Progenitor cell of endocrine pancreas (in vitro differentiated cells): ENCODE measurements at regions not wholly inside any gene's neighbourhood (a gene's known extent, or its start where the extent isn't known, plus 50 kb on each side); places are given as distances from the start of the nearest gene placed in this dataset.
"Not testable (repeated sequence)": the region's sequence is repeated elsewhere in the genome, so short reads cannot be mapped to it uniquely, and the experiment has no call there.

ENCODE experiments used
- DNase-seq: peaks from one replicate; pipeline ENCODE4 v3.0.0; 2021; ENCODE audit warnings: low spot score; ENCODE audit not compliant: unreplicated experiment
- H3K27ac Mint-ChIP-seq: 2 replicates; pipeline ENCODE4 v1.8.0; 2021; ENCODE audit warnings: mild to moderate bottlenecking, moderate library complexity, mixed read lengths
- H3K27me3 Mint-ChIP-seq: 2 replicates; pipeline ENCODE4 v1.8.0; 2021; ENCODE audit warnings: mixed read lengths
- H3K36me3 Mint-ChIP-seq: 2 replicates; pipeline ENCODE4 v1.8.0; 2022; ENCODE audit warnings: mixed read lengths; ENCODE audit not compliant: insufficient read depth
- H3K4me1 Mint-ChIP-seq: 2 replicates; pipeline ENCODE4 v1.8.0; 2021; ENCODE audit warnings: low read depth, mixed read lengths
- H3K4me3 Mint-ChIP-seq: 2 replicates; pipeline ENCODE4 v1.8.0; 2021; ENCODE audit warnings: low read depth, mild to moderate bottlenecking, moderate library complexity, mixed read lengths
- H3K9me3 Mint-ChIP-seq: 2 replicates; pipeline ENCODE4 v1.8.0; 2021; ENCODE audit warnings: low read depth, mixed read lengths
- CTCF ChIP-seq: fragments of 200-600 bp; sonication (generic); IDR thresholded peaks from one replicate; pipeline ENCODE4 v1.5.0; 2021; ENCODE audit warnings: antibody characterized with exemption, mild to moderate bottlenecking; ENCODE audit not compliant: unreplicated experiment

DNA sequence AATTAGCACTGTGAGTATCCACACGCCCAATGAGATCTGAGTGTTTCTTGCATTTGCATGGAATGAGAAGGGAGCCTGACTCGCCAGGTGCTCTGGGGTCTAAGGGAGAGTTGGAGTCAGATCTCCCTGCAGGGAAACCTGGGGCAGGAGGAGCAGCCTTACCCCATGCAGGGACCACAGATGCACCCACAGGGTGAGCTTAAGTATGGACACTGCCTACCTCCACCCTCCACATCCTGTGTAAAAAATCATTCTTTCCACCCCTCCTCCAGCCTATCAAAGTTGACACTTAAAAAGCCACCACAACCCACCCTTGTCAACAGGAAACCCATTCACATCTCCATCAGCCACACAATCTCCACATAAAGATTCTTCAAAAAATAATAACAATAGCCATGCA is 67.0 kb upstream of the IGLL5 start:
- H3K27ac Mint-ChIP-seq: no peak overlapping the region
- no peak overlapping the region for H3K4me3 Mint-ChIP-seq
- H3K4me1 Mint-ChIP-seq: no peaks in the 10 kb centered on the region
- H3K36me3 Mint-ChIP-seq: no peaks in the 10 kb centered on the region
- DNase-seq: no peak
- no peaks in the 10 kb centered on the region for H3K9me3 Mint-ChIP-seq
- peaks cover 35% of the 10 kb centered on the region for H3K27me3 Mint-ChIP-seq
- TF ChIP-seq CTCF: no peak

GRCh38 chr22:22821340-22821739 is 66.3 kb upstream of the IGLL5 start:
- Mint-ChIP-seq H3K4me1 (no peaks in the 10 kb centered on the region), H3K27me3 (peaks cover 30% of the 10 kb centered on the region), H3K4me3 (no peak overlapping the region), H3K9me3 (no peaks in the 10 kb centered on the region), H3K36me3 (no peaks in the 10 kb centered on the region), H3K27ac (no peak overlapping the region)
- TF ChIP-seq CTCF: no peak
- no peak for DNase-seq

DNA sequence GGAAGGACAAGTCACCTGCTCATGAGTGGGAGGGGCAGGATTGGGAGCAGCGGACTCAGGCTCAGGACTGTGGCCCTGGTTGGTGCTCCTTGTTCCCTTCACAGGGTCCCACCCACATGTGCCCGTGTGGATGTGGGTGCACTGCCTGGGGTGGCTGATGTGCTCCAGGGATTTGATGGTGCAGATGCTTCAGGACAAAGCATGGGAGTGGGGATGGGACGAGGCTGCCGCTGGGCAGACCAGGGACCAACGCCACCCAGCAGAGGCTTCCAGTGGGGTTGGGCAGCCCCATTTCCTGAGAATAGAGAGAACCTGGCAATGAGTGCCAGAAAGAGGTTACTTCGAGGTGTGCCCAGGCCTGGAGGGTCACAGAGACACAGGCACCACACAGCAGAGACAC is 65.5 kb upstream of the IGLL5 start:
- Mint-ChIP-seq H3K9me3 (no peaks in the 10 kb centered on the region), H3K27ac (no peak overlapping the region), H3K4me1 (peaks cover 5% of the 10 kb centered on the region), H3K27me3 (peaks cover 30% of the 10 kb centered on the region), H3K36me3 (no peaks in the 10 kb centered on the region), H3K4me3 (no peak overlapping the region)
- TF ChIP-seq CTCF: no peak
- DNase-seq: no peak

DNA sequence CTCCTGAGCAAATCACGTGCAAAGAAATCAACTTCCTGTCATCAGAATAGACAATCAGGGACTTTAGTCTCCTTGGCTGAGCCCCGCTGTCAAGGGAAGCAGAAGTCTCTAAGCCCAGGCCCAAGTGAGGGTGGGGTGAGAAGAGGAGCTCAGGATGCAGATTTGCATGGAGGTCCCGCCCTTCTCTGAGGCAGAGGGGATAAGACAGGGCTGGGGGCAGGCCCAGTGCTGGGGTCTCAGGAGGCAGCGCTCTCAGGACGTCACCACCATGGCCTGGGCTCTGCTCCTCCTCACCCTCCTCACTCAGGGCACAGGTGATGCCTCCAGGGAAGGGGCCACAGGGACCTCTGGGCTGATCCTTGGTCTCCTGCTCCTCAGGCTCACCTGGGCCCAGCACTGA is 65.1 kb upstream of the IGLL5 start:
- DNase-seq, H3K4me3 Mint-ChIP-seq, H3K36me3 Mint-ChIP-seq, H3K9me3 Mint-ChIP-seq, H3K27ac Mint-ChIP-seq, H3K4me1 Mint-ChIP-seq: not testable (repeated sequence)
- peaks cover 32% of the 10 kb centered on the region for H3K27me3 Mint-ChIP-seq

DNA sequence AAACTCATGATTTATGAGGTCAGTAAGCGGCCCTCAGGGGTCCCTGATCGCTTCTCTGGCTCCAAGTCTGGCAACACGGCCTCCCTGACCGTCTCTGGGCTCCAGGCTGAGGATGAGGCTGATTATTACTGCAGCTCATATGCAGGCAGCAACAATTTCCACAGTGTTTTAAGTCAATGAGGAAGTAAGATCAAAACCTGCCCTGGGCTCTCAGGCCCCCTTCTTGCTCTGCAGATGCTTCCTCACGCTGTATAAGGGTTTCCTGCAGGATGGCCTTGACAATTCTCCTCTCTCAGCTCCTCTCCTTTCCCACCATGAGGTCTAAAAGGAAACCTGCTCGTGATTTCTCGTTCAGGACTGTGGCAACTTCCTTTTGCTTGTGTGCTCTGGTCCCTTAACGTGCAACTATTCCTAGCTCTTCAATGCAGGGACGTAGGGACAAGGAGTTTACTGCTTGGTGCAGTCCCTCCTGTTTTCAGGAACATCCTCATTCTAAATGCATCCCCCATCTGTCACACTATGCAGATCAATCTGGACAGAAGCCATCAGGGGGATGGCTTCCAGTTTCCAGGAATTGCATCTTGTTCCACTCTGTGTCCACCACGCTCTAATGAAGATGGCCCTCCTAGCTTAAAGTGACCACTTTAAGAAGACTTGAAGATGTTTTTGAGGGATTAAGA is 64.3 kb upstream of the IGLL5 start:
- Mint-ChIP-seq H3K4me1 (peaks cover 12% of the 10 kb centered on the region), H3K27ac (no peak overlapping the region), H3K4me3 (no peak overlapping the region), H3K36me3 (no peaks in the 10 kb centered on the region), H3K27me3 (peaks cover 28% of the 10 kb centered on the region), H3K9me3 (no peaks in the 10 kb centered on the region)
- TF ChIP-seq CTCF: no peak
- DNase-seq: no peak
